ENCODE measurements at regions not wholly inside any gene's neighbourhood (a gene's known extent, or its start where the extent isn't known, plus 50 kb on each side); places are given as distances from the start of the nearest gene placed in this dataset.

- H3K4me1 ChIP-seq (ENCODE audit: control insufficient read depth in 2 of 2, insufficient read depth in 2 of 2, low read length in 2 of 2) = no peaks in the 10 kb centered on the region
- H3K9me3 ChIP-seq (ENCODE audit: control extremely low read depth in 1 of 3, control insufficient read depth in 2 of 3, insufficient read depth in 1 of 3, low read length in 2 of 3) = peaks cover 0 to 2% (median 0%) of the 10 kb centered on the region in 3 donors
- H3K9ac ChIP-seq (ENCODE audit: low read length) = no peak overlapping the region
- H2AFZ ChIP-seq (ENCODE audit: insufficient read depth, low read depth, low read length, poor library complexity, severe bottlenecking) = no peak overlapping the region
- Mint-ChIP-seq H3K27ac (no peak overlapping the region), H3K9me3 (ENCODE audit: insufficient read depth) (peaks cover 3% of the 10 kb centered on the region), H3K4me3 (no peak overlapping the region), H3K27me3 (no peaks in the 10 kb centered on the region), H3K4me1 (no peaks in the 10 kb centered on the region)
- H3K4me3 ChIP-seq (ENCODE audit: control extremely low read depth in 1 of 5, extremely low read depth in 1 of 5, insufficient read depth in 1 of 5, low read depth in 2 of 5, low read length in 4 of 5) = no peak overlapping the region
- no peak overlapping the region for H3K27ac ChIP-seq (ENCODE audit: low read length in 2 of 2)
- H4K20me1 ChIP-seq (ENCODE audit: control insufficient read depth, insufficient read depth, low read length, poor library complexity, severe bottlenecking) = no peaks in the 10 kb centered on the region
- H3K36me3 ChIP-seq (replicated peaks in 1 of 2; ENCODE audit: control extremely low read depth in 1 of 2, control insufficient read depth in 1 of 2, extremely low read depth in 1 of 2, insufficient read depth in 2 of 2, low read length in 1 of 2) = no peaks in the 10 kb centered on the region
- no peaks in the 10 kb centered on the region for H3K79me2 ChIP-seq (ENCODE audit: control insufficient read depth, insufficient read depth, low read length)
- H3K27me3 ChIP-seq (replicated peaks in 1 of 4; ENCODE audit: control extremely low read depth in 1 of 4, control insufficient read depth in 3 of 4, insufficient read depth in 4 of 4, low read length in 3 of 4) = no peaks in the 10 kb centered on the region
- intact Hi-C loops (cut with micrococcal nuclease) = no loop called here
- WGBS (ENCODE audit: insufficient coverage) = 96% methylated on average over 4 of the region's 4 CpGs
- DNase-seq (no peak), ATAC-seq (ENCODE audit: low read depth) (no peak)
- TF ChIP-seq CTCF (IDR thresholded peaks at IDR 0.05) = no peak
- TF ChIP-seq EZH2 (IDR thresholded peaks at IDR 0.05; ENCODE audit: borderline replicate concordance, insufficient read depth, low read depth, low read length, poor library complexity, severe bottlenecking) = no peak
- H3K4me2 ChIP-seq (replicated peaks; ENCODE audit: low read depth, low read length, poor library complexity, severe bottlenecking) = no peak overlapping the region
- ChIA-PET CTCF (no interaction called here), POLR2A (no interaction called here)
These were observed 474.6 kb upstream of the WWC1 start for GRCh38 chr5:167816864-167817263.

- no peak overlapping the region for H2AFZ ChIP-seq (ENCODE audit: insufficient read depth, low read depth, low read length, poor library complexity, severe bottlenecking)
- Mint-ChIP-seq H3K27ac (no peak overlapping the region), H3K4me1 (no peaks in the 10 kb centered on the region), H3K4me3 (no peak overlapping the region), H3K9me3 (ENCODE audit: insufficient read depth) (peaks cover 3% of the 10 kb centered on the region), H3K27me3 (no peaks in the 10 kb centered on the region)
- H3K9me3 ChIP-seq (ENCODE audit: control extremely low read depth in 1 of 3, control insufficient read depth in 2 of 3, insufficient read depth in 1 of 3, low read length in 2 of 3) = peaks cover 0 to 2% (median 0%) of the 10 kb centered on the region in 3 donors
- no peak overlapping the region for H3K4me2 ChIP-seq (replicated peaks; ENCODE audit: low read depth, low read length, poor library complexity, severe bottlenecking)
- no peaks in the 10 kb centered on the region for H3K36me3 ChIP-seq (replicated peaks in 1 of 2; ENCODE audit: control extremely low read depth in 1 of 2, control insufficient read depth in 1 of 2, extremely low read depth in 1 of 2, insufficient read depth in 2 of 2, low read length in 1 of 2)
- H3K9ac ChIP-seq (ENCODE audit: low read length) = no peak overlapping the region
- intact Hi-C loops (cut with micrococcal nuclease) = no loop called here
- TF ChIP-seq EZH2 (IDR thresholded peaks at IDR 0.05; ENCODE audit: borderline replicate concordance, insufficient read depth, low read depth, low read length, poor library complexity, severe bottlenecking) = no peak
- no peak for TF ChIP-seq CTCF (IDR thresholded peaks at IDR 0.05)
- DNase-seq (no peak), ATAC-seq (ENCODE audit: low read depth) (no peak)
- H4K20me1 ChIP-seq (ENCODE audit: control insufficient read depth, insufficient read depth, low read length, poor library complexity, severe bottlenecking) = no peaks in the 10 kb centered on the region
- ChIA-PET CTCF (no interaction called here), POLR2A (no interaction called here)
- H3K4me3 ChIP-seq (ENCODE audit: control extremely low read depth in 1 of 5, extremely low read depth in 1 of 5, insufficient read depth in 1 of 5, low read depth in 2 of 5, low read length in 4 of 5) = no peak overlapping the region
- no peak overlapping the region for H3K27ac ChIP-seq (ENCODE audit: low read length in 2 of 2)
- no peaks in the 10 kb centered on the region for H3K79me2 ChIP-seq (ENCODE audit: control insufficient read depth, insufficient read depth, low read length)
- WGBS (ENCODE audit: insufficient coverage) = 88% methylated on average over 2 of the region's 3 CpGs
- no peaks in the 10 kb centered on the region for H3K4me1 ChIP-seq (ENCODE audit: control insufficient read depth in 2 of 2, insufficient read depth in 2 of 2, low read length in 2 of 2)
- H3K27me3 ChIP-seq (replicated peaks in 1 of 4; ENCODE audit: control extremely low read depth in 1 of 4, control insufficient read depth in 3 of 4, insufficient read depth in 4 of 4, low read length in 3 of 4) = no peaks in the 10 kb centered on the region
These were observed 472.0 kb upstream of the WWC1 start for GRCh38 chr5:167819406-167819805.
